Nephron progenitor cell (in vitro differentiated cells): ENCODE measurements at regions not wholly inside any gene's neighbourhood (a gene's known extent, or its start where the extent isn't known, plus 50 kb on each side); places are given as distances from the start of the nearest gene placed in this dataset.

ENCODE experiments used
- DNase-seq: peaks from one replicate; pipeline ENCODE4 v3.0.0; 2021
- H3K27ac Mint-ChIP-seq: 2 replicates; pipeline ENCODE4 v1.8.0; 2021; ENCODE audit warnings: mild to moderate bottlenecking, moderate library complexity, mixed read lengths
- H3K27me3 Mint-ChIP-seq: 2 replicates; pipeline ENCODE4 v1.8.0; 2021; ENCODE audit warnings: mild to moderate bottlenecking, low read depth, mixed read lengths; ENCODE audit not compliant: poor library complexity
- H3K36me3 Mint-ChIP-seq: 2 replicates; pipeline ENCODE4 v1.8.0; 2021; ENCODE audit warnings: low read depth, mixed read lengths
- H3K4me1 Mint-ChIP-seq: 2 replicates; pipeline ENCODE4 v1.8.0; 2021; ENCODE audit warnings: mixed read lengths
- H3K4me3 Mint-ChIP-seq: 2 replicates; pipeline ENCODE4 v1.8.0; 2021; ENCODE audit warnings: mild to moderate bottlenecking, moderate library complexity, mixed read lengths
- H3K9me3 Mint-ChIP-seq: 2 replicates; pipeline ENCODE4 v1.8.0; 2021; ENCODE audit warnings: mild to moderate bottlenecking, moderate library complexity, mixed read lengths
- TF ChIP-seq, protein P1 (sequence below): fragments of 200-600 bp; sonication (generic); IDR thresholded peaks from 2 replicates; pipeline ENCODE4 v1.5.0; 2021; ENCODE audit warnings: antibody characterized with exemption

DNA sequence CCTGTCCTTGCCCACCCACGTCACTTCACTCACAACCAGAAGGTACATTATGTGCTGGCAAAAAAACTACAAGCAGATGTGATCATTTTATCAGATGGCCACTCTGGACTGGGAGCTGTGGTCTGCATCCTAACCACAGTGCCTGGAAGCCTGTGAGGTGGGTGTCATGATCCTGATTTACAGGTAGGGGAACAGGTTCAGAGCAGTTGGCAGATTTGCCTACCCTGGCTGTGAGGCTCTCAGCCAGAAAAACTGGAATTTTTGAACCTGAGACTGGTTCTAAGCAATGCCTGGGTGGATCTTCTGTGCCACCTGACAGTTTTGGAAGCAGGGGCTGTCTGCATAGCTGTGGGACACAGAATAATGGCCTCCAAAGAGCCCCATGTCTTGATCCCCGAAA lies 150.8 kb downstream of the SYF2 start:
- DNase-seq, result no peak
- peaks cover 6% of the 10 kb centered on the region for H3K36me3 Mint-ChIP-seq
- peaks cover 21% of the 10 kb centered on the region for H3K27me3 Mint-ChIP-seq
- no peak overlapping the region for H3K4me3 Mint-ChIP-seq
- TF ChIP-seq, protein P1, sequence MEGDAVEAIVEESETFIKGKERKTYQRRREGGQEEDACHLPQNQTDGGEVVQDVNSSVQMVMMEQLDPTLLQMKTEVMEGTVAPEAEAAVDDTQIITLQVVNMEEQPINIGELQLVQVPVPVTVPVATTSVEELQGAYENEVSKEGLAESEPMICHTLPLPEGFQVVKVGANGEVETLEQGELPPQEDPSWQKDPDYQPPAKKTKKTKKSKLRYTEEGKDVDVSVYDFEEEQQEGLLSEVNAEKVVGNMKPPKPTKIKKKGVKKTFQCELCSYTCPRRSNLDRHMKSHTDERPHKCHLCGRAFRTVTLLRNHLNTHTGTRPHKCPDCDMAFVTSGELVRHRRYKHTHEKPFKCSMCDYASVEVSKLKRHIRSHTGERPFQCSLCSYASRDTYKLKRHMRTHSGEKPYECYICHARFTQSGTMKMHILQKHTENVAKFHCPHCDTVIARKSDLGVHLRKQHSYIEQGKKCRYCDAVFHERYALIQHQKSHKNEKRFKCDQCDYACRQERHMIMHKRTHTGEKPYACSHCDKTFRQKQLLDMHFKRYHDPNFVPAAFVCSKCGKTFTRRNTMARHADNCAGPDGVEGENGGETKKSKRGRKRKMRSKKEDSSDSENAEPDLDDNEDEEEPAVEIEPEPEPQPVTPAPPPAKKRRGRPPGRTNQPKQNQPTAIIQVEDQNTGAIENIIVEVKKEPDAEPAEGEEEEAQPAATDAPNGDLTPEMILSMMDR, result no peak
- peaks cover 10% of the 10 kb centered on the region for H3K4me1 Mint-ChIP-seq
- peaks cover 18% of the 10 kb centered on the region for H3K9me3 Mint-ChIP-seq
- no peak overlapping the region for H3K27ac Mint-ChIP-seq

DNA sequence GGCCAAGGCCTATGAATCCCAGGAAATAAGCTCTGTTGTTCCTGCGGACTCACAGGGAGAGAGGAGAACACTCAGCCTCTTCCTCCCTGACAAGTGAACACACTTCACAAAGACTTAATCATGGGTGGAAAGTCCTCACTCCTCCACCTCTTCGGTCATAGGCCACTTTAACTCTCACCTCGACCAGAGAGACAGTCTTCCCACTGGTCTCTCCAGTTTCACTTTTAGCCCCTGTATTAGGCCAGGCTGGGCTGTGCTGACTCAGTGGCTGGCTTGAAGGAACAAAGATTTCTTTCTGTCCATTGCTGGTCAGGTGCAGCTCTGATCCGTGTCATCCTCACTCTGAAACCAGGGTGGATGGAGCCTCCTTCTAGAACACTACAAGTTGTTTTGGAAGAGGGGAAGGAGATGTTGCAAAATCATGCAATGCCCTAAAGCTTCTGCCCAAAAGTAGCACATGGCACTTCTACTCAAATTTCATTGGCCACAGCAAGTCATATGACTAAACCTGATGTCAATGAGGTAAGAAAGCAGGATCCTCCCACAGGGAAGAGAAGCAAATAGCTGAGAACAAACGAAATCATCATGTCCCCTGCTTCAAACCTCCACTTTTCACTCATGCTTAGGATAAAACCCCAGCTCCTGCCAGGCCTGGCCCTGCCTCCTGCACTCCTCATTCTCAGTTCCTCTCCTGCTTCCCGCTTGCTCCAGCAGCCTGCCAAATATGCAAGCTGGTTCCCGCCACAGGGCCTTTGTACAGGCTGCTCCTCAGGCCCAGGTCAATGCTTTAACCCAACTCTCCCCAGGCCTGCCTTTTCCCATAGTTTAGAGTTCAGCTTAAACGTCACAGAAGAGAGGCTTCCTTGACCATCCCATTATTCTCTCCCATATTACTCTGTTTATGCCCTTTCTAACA lies 150.5 kb upstream of the RUNX3 start:
- no peak for DNase-seq
- TF ChIP-seq, protein P1, result no peak
- no peak overlapping the region for H3K4me3 Mint-ChIP-seq
- H3K27me3 Mint-ChIP-seq, result peaks cover 21% of the 10 kb centered on the region
- H3K36me3 Mint-ChIP-seq, result peaks cover 6% of the 10 kb centered on the region
- peaks cover 26% of the 10 kb centered on the region for H3K9me3 Mint-ChIP-seq
- H3K4me1 Mint-ChIP-seq, result peaks cover under 1% of the 10 kb centered on the region
- no peak overlapping the region for H3K27ac Mint-ChIP-seq

GRCh38 chr1:25079048-25079447 lies 149.0 kb upstream of the RUNX3 start:
- H3K27ac Mint-ChIP-seq, result no peak overlapping the region
- no peaks in the 10 kb centered on the region for H3K4me1 Mint-ChIP-seq
- H3K27me3 Mint-ChIP-seq, result peaks cover 13% of the 10 kb centered on the region
- no peak overlapping the region for H3K4me3 Mint-ChIP-seq
- H3K36me3 Mint-ChIP-seq, result peaks cover 6% of the 10 kb centered on the region
- DNase-seq, result no peak
- TF ChIP-seq, protein P1, result no peak
- peaks cover 26% of the 10 kb centered on the region for H3K9me3 Mint-ChIP-seq

- H3K4me3 Mint-ChIP-seq, result no peak overlapping the region
- H3K27ac Mint-ChIP-seq, result no peak overlapping the region
- no peaks in the 10 kb centered on the region for H3K4me1 Mint-ChIP-seq
- TF ChIP-seq, protein P1, result no peak
- DNase-seq, result no peak
- H3K27me3 Mint-ChIP-seq, result peaks cover 12% of the 10 kb centered on the region
- H3K9me3 Mint-ChIP-seq, result peaks cover 21% of the 10 kb centered on the region
- peaks cover 6% of the 10 kb centered on the region for H3K36me3 Mint-ChIP-seq
Observed at GRCh38 chr1:25074351-25075227, 144.5 kb upstream of the RUNX3 start.

DNA sequence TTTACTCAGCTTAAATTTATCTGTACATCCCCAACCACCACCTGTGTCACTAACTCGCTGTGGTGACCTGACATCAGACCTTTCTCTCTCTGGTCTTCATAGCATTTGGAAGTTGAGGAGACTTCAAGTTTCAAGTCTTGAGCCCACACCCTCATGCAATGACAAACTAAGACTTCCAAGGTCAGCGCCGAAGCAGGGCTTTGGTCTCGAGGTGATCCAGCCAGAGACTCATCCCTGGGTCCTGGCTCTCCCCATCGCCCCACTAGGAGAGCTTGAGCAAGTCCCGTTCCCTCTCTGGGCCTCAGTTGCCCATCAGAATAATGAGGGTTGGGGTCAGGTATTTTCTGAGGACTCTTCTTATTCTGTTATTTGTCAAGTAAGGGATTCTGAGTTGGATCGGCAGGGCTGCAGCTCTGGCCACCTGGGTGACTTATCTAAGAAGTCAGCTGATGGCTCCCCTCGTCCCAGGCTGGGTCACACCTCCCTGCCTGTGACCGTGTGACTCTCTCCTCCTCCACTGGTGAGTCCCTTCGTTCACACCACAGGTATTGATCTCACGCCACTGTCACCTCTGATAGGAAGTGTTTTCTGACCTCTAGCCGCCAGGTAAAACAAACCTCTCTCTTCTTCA lies 143.7 kb upstream of the RUNX3 start:
- TF ChIP-seq, protein P1, result no peak
- H3K9me3 Mint-ChIP-seq, result peaks cover 21% of the 10 kb centered on the region
- H3K4me3 Mint-ChIP-seq, result no peak overlapping the region
- no peaks in the 10 kb centered on the region for H3K4me1 Mint-ChIP-seq
- DNase-seq, result no peak
- H3K27me3 Mint-ChIP-seq, result peaks cover 12% of the 10 kb centered on the region
- H3K36me3 Mint-ChIP-seq, result peaks cover 6% of the 10 kb centered on the region
- no peak overlapping the region for H3K27ac Mint-ChIP-seq
